ENCODE measurements at regions not wholly inside any gene's neighbourhood (a gene's known extent, or its start where the extent isn't known, plus 50 kb on each side); places are given as distances from the start of the nearest gene placed in this dataset.

- TF ChIP-seq MXI1 (IDR thresholded peaks at IDR 0.05; ENCODE audit: low read depth, low read length) (no peak), EP300 (IDR thresholded peaks at IDR 0.05; ENCODE audit: borderline replicate concordance in 1 of 2, low read depth in 1 of 2, low read length in 1 of 2) (no peak), SIN3A (IDR thresholded peaks at IDR 0.05; ENCODE audit: borderline replicate concordance, low read depth, low read length) (no peak), SMC3 (IDR thresholded peaks at IDR 0.05; ENCODE audit: low read depth, low read length) (no peak), TAF1 (IDR thresholded peaks at IDR 0.05; ENCODE audit: borderline replicate concordance, low read depth, low read length) (no peak), JUND (IDR thresholded peaks at IDR 0.05) (no peak), GATA2 (CRISPR knock-in tag; IDR thresholded peaks at IDR 0.05) (no peak), NFIC (IDR thresholded peaks at IDR 0.05; ENCODE audit: borderline replicate concordance) (no peak)
- Histone ChIP-seq H4K20me1 (ENCODE audit: insufficient read depth) (no peaks in the 10 kb centered on the region), H3K27me3 (ENCODE audit: insufficient read depth) (no peaks in the 10 kb centered on the region)
These were observed 104.4 kb upstream of the FAM3C start for GRCh38 chr7:121500360-121501058.

GRCh38 chr7:121499624-121500023 lies 103.5 kb upstream of the FAM3C start:
- Histone ChIP-seq H3K27ac (ENCODE audit: low read depth in 2 of 2, low read length in 1 of 2) (no peak overlapping the region), H3K27me3 (ENCODE audit: insufficient read depth) (no peaks in the 10 kb centered on the region), H3K9me2 (no peaks in the 10 kb centered on the region), H4K20me1 (ENCODE audit: insufficient read depth) (no peaks in the 10 kb centered on the region), H3K4me2 (no peak overlapping the region), H3K79me2 (ENCODE audit: insufficient read depth) (no peaks in the 10 kb centered on the region), H3K36me3 (replicated peaks in 1 of 2; ENCODE audit: control insufficient read depth in 1 of 2, insufficient read depth in 2 of 2, low read length in 1 of 2) (no peaks in the 10 kb centered on the region), H3F3A (replicated peaks; ENCODE audit: insufficient read depth) (peaks cover 20% of the 10 kb centered on the region), H3K4me3 (ENCODE audit: low read depth in 2 of 2, low read length in 1 of 2) (no peak overlapping the region), H2AFZ (ENCODE audit: low read depth) (peak overlapping the region; percentile 2; the same call in 1 of the 2 replicates), H3K9me3 (no peaks in the 10 kb centered on the region), H3K4me1 (ENCODE audit: control insufficient read depth in 1 of 2, insufficient read depth in 2 of 2, low read depth in 1 of 2, low read length in 1 of 2) (peaks cover 0 to 3% of the 10 kb centered on the region in 2 experiments; a peak in 1 of 4 replicates), H3K9ac (no peak overlapping the region)
- WGBS (ENCODE audit: low lambda C conversion rate) = 52% methylated on average over 4 of the region's 4 CpGs
- POLR2A ChIA-PET = no interaction called here
- CTCF ChIA-PET = interaction anchor here (1.5 kb wide), 1 partner anchor 132 kb away, joined by 3 read pairs; no protein-coding TSS in a partner anchor
- DNase-seq = no peak
- TF ChIP-seq RCOR1 (IDR thresholded peaks at IDR 0.05; ENCODE audit: low read length) = no peak
- TF ChIP-seq SMC3 (IDR thresholded peaks at IDR 0.05; ENCODE audit: low read depth, low read length) = no peak
- no peak for TF ChIP-seq GABPA (IDR thresholded peaks at IDR 0.05; ENCODE audit: low read depth)
- no peak for TF ChIP-seq ELF1 (IDR thresholded peaks at IDR 0.05)
- TF ChIP-seq USF2 (IDR thresholded peaks at IDR 0.05; ENCODE audit: borderline replicate concordance, low read depth, low read length) = no peak
- no peak for TF ChIP-seq FOXM1 (IDR thresholded peaks at IDR 0.05; ENCODE audit: low read depth)
- TF ChIP-seq GATA2 (CRISPR knock-in tag; IDR thresholded peaks at IDR 0.05) = no peak
- no peak for TF ChIP-seq TEAD4 (IDR thresholded peaks at IDR 0.05; ENCODE audit: borderline replicate concordance, insufficient read depth)

More at GRCh38 chr7:121500360-121501058, 104.4 kb upstream of the FAM3C start:
- ChIA-PET CTCF (interaction anchor here (1.2 to 1.6 kb wide), 3 partner anchors 133 to 708 kb away, joined by 3 to 4 read pairs (median 3); no protein-coding TSS in a partner anchor), POLR2A (no interaction called here)
- H3K36me3 ChIP-seq (replicated peaks in 1 of 2; ENCODE audit: control insufficient read depth in 1 of 2, insufficient read depth in 2 of 2, low read length in 1 of 2) = no peaks in the 10 kb centered on the region
- DNase-seq = no peak
- H3K27ac ChIP-seq (ENCODE audit: low read depth in 2 of 2, low read length in 1 of 2) = no peak overlapping the region
- no peaks in the 10 kb centered on the region for H3K79me2 ChIP-seq (ENCODE audit: insufficient read depth)
- peaks cover 21% of the 10 kb centered on the region for H3F3A ChIP-seq (replicated peaks; ENCODE audit: insufficient read depth)
- no peaks in the 10 kb centered on the region for H3K9me2 ChIP-seq
- H3K9me3 ChIP-seq = peaks cover 5% of the 10 kb centered on the region; the same call in 1 of the 2 replicates
- no peak overlapping the region for H2AFZ ChIP-seq (ENCODE audit: low read depth)
- H3K9ac ChIP-seq = no peak overlapping the region
- no peaks in the 10 kb centered on the region; a peak in 1 of 4 replicates for H3K4me1 ChIP-seq (ENCODE audit: control insufficient read depth in 1 of 2, insufficient read depth in 2 of 2, low read depth in 1 of 2, low read length in 1 of 2)
- WGBS (ENCODE audit: low lambda C conversion rate) = 54% methylated on average over 2 of the region's 2 CpGs
- no peak overlapping the region for H3K4me3 ChIP-seq (ENCODE audit: low read depth in 2 of 2, low read length in 1 of 2)
- H3K4me2 ChIP-seq = no peak overlapping the region

Measured in SK-N-SH (cell line).